A673 (cell line): ENCODE measurements at regions not wholly inside any gene's neighbourhood (a gene's known extent, or its start where the extent isn't known, plus 50 kb on each side); places are given as distances from the start of the nearest gene placed in this dataset.
A peak's percentile ranks its signal among the peaks of the same experiment; 100 is the strongest.

Source experiments
- BruUV-seq: library from RNA; stranded (reverse); fragments of 400-500 nt; replicated peaks from 2 replicates; lab custom pipeline; 2021; lab: Mats Ljungman, UMichigan
- CTCF ChIA-PET: fragments of 300-600 bp; sonication (Branson Sonifier 250); formaldehyde crosslinking; loops from one replicate; lab custom pipeline; 2022; ENCODE audit warnings: antibody characterized with exemption; lab: Charles Lee
- POLR2A ChIA-PET: fragments of 300-600 bp; sonication (Branson Sonifier 250); formaldehyde crosslinking; loops from one replicate; lab custom pipeline; 2022; ENCODE audit warnings: antibody characterized with exemption; ENCODE audit not compliant: low non-redundant PET; lab: Charles Lee
- DNase-seq: peaks from one replicate; pipeline ENCODE4 v3.0.0-alpha.2; 2015; ENCODE audit warnings: low spot score
- H3K27ac ChIP-seq: fragments of 200-600 bp; sonication (generic); 2 replicates; pipeline ENCODE4 v1.5.1; 2016; ENCODE audit warnings: mixed run types, low read depth, mild to moderate bottlenecking, mixed read lengths, antibody characterized with exemption, low read length; ENCODE audit not compliant: poor library complexity, severe bottlenecking
- H3K27me3 ChIP-seq: fragments of 200-600 bp; sonication (generic); replicated peaks from 2 replicates; pipeline ENCODE4 v1.6.1; 2017; ENCODE audit warnings: mixed run types, low read depth, mild to moderate bottlenecking, mixed read lengths, antibody characterized with exemption, low read length; ENCODE audit not compliant: insufficient read depth, poor library complexity
- H3K36me3 ChIP-seq: fragments of 200-600 bp; sonication (generic); 2 replicates; pipeline ENCODE4 v1.6.1; 2016; ENCODE audit warnings: mixed run types, mild to moderate bottlenecking, mixed read lengths, antibody characterized with exemption, low read length; ENCODE audit not compliant: insufficient read depth, poor library complexity, severe bottlenecking
- H3K4me1 ChIP-seq: fragments of 200-600 bp; sonication (generic); 2 replicates; pipeline ENCODE4 v1.6.1; 2017; ENCODE audit warnings: mixed run types, mild to moderate bottlenecking, mixed read lengths, antibody characterized with exemption, low read length; ENCODE audit not compliant: insufficient read depth, poor library complexity, severe bottlenecking
- H3K4me3 ChIP-seq: fragments of 200-600 bp; sonication (generic); 2 replicates; pipeline ENCODE4 v1.5.1; 2016; ENCODE audit warnings: low read depth, mixed run types, mild to moderate bottlenecking, mixed read lengths, low read length; ENCODE audit not compliant: poor library complexity, severe bottlenecking
- H3K9me3 ChIP-seq: fragments of 200-600 bp; sonication (generic); 2 replicates; pipeline ENCODE4 v1.6.1; 2016; ENCODE audit warnings: mixed run types, low read depth, mild to moderate bottlenecking, mixed read lengths, antibody characterized with exemption, low read length; ENCODE audit not compliant: poor library complexity, severe bottlenecking
- CTCF ChIP-seq: fragments of 300-800, 200-600 bp; sonication (generic); conservative IDR thresholded peaks from 2 replicates; pipeline ENCODE4 v1.5.1; 2017; ENCODE audit warnings: low read depth, mild to moderate bottlenecking, antibody characterized with exemption, low read length, moderate library complexity, mixed read lengths
- EZH2 ChIP-seq: fragments of 200-600 bp; sonication (generic); IDR thresholded peaks from 2 replicates; pipeline ENCODE4 v1.6.1; 2017; ENCODE audit warnings: borderline replicate concordance, low read depth, mild to moderate bottlenecking, mixed read lengths, antibody characterized with exemption, low read length; ENCODE audit not compliant: poor library complexity, severe bottlenecking
- intact Hi-C: fragments of 100-400 bp; cut with micrococcal nuclease; formaldehyde crosslinking; loops from one replicate; pipeline ENCODE4 v1.10.0; 2022; ENCODE audit not compliant: unreplicated experiment

GRCh38 chr9:27645161-27645840, 72.0 kb upstream of the C9orf72 start:
- peak; percentile 65 for DNase-seq
- BruUV-seq: no TSS peak
- H3K36me3 ChIP-seq: no peaks in the 10 kb centered on the region
- peaks cover 4% of the 10 kb centered on the region for H3K4me1 ChIP-seq
- H3K27ac ChIP-seq: no peak overlapping the region
- H3K4me3 ChIP-seq: no peak overlapping the region
- no peaks in the 10 kb centered on the region for H3K9me3 ChIP-seq
- H3K27me3 ChIP-seq: no peaks in the 10 kb centered on the region
- ChIA-PET POLR2A (no interaction called here), CTCF (no interaction called here)
- no peak for TF ChIP-seq EZH2
- no peak for TF ChIP-seq CTCF
- intact Hi-C loops: no loop called here

GRCh38 chr9:27653246-27653645, 80.0 kb upstream of the C9orf72 start:
- Histone ChIP-seq H3K27me3 (no peaks in the 10 kb centered on the region), H3K4me1 (no peaks in the 10 kb centered on the region), H3K4me3 (no peak overlapping the region), H3K27ac (no peak overlapping the region), H3K9me3 (no peaks in the 10 kb centered on the region), H3K36me3 (no peaks in the 10 kb centered on the region)
- ChIA-PET CTCF (no interaction called here), POLR2A (no interaction called here)
- intact Hi-C loops: no loop called here
- no peak for DNase-seq
- BruUV-seq: no TSS peak
- TF ChIP-seq EZH2 (no peak), CTCF (no peak)

- intact Hi-C loops: no loop called here
- DNase-seq: no peak
- ChIA-PET CTCF (no interaction called here), POLR2A (no interaction called here)
- H3K36me3 ChIP-seq: no peaks in the 10 kb centered on the region
- no peaks in the 10 kb centered on the region for H3K4me1 ChIP-seq
- no TSS peak for BruUV-seq
- H3K27me3 ChIP-seq: no peaks in the 10 kb centered on the region
- no peaks in the 10 kb centered on the region for H3K9me3 ChIP-seq
- H3K4me3 ChIP-seq: no peak overlapping the region
- H3K27ac ChIP-seq: no peak overlapping the region
- TF ChIP-seq EZH2 (no peak), CTCF (no peak)
These were observed 80.7 kb upstream of the C9orf72 start for GRCh38 chr9:27653957-27654356.
